Fibroblast of villous mesenchyme (primary cell): ENCODE measurements at regions not wholly inside any gene's neighbourhood (a gene's known extent, or its start where the extent isn't known, plus 50 kb on each side); places are given as distances from the start of the nearest gene placed in this dataset.

Experiments used
- DNase-seq: peaks from one replicate; pipeline ENCODE4 v3.0.0-alpha.2; 2010; ENCODE audit warnings: low read depth
- H3K4me3 ChIP-seq: 2 replicates; pipeline ENCODE4 v1.5.1; 2011; ENCODE audit warnings: low read depth, mild to moderate bottlenecking, low read length
- TF ChIP-seq, protein P1 (sequence below): IDR thresholded peaks from 2 replicates; pipeline ENCODE4 v1.5.1; 2012; ENCODE audit warnings: low read depth, mild to moderate bottlenecking, low read length; ENCODE audit not compliant: insufficient read depth

DNA sequence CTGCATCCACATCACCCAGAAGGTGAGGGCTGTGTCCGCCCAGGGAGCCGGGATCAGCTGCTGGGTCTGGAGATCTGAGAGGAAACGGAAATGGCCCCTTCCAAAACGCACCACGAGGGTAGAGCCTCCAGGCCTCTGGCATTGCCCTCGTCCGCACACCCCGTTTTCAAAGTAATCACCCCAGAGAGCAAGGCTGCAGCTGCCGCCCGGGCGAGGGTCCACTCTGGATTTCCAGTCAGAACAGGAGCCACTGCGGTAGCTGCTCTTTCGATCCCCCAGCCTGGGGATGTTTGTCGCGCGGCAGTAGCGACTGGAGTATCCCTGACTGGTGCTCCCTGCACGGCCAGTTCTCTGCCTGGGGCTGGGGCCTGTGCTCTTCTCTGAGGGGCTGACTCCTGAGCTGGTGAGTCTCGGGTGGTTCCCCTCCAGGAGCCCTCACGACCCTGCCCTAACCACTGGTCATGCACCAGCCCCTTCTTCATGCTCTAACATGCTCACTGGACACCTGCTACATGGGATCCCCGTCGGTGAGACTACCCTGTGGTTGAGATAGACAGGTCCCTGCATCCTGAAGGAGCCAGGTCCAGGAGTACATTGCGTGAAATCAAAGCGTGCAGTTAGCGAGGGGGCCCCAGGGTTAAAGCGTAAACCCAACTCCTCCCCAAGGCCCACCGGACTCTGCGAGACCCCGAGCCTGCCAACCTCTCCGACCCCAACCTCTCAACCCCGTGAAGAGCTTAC is 99.2 kb downstream of the FOXL3 start:
- no peak overlapping the region for H3K4me3 ChIP-seq
- DNase-seq: no peak
- TF ChIP-seq, protein P1, sequence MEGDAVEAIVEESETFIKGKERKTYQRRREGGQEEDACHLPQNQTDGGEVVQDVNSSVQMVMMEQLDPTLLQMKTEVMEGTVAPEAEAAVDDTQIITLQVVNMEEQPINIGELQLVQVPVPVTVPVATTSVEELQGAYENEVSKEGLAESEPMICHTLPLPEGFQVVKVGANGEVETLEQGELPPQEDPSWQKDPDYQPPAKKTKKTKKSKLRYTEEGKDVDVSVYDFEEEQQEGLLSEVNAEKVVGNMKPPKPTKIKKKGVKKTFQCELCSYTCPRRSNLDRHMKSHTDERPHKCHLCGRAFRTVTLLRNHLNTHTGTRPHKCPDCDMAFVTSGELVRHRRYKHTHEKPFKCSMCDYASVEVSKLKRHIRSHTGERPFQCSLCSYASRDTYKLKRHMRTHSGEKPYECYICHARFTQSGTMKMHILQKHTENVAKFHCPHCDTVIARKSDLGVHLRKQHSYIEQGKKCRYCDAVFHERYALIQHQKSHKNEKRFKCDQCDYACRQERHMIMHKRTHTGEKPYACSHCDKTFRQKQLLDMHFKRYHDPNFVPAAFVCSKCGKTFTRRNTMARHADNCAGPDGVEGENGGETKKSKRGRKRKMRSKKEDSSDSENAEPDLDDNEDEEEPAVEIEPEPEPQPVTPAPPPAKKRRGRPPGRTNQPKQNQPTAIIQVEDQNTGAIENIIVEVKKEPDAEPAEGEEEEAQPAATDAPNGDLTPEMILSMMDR: no peak

DNA sequence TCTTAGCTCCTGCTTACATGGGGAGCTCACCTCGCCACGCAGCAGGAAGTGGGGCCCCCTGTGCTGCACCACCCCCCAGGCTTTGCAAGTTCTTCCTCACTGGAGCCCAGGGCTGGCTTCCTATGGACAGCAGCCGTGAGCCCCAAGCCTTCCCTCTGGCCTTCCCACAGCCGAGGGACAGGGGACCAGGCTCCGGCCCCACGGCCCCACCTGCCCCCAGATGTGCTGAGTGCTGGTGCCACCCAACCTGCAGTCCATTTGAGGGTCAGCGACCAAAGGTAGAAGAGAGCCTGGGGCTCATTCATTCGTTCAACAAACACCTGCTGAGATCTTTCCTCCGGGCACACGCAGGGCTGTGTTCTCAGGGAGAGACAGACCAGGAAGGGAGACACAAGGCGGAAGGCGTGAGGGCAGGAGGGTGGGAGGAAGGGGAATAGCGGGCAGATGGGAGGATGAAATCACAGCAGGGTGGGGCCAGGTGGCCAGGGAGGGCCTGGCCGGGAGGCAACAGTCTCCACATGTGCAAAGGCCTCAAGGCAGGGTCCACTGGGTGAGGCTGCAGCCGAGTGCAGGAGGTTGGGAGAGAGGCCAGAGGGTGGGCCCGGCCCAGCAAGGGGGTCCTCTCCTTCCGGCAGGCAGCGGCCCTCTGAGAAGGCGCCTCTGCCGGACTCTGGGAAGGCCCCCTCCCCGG is 100.1 kb downstream of the FOXL3 start:
- no peak overlapping the region for H3K4me3 ChIP-seq
- DNase-seq: no peak
- TF ChIP-seq, protein P1: no peak

DNA sequence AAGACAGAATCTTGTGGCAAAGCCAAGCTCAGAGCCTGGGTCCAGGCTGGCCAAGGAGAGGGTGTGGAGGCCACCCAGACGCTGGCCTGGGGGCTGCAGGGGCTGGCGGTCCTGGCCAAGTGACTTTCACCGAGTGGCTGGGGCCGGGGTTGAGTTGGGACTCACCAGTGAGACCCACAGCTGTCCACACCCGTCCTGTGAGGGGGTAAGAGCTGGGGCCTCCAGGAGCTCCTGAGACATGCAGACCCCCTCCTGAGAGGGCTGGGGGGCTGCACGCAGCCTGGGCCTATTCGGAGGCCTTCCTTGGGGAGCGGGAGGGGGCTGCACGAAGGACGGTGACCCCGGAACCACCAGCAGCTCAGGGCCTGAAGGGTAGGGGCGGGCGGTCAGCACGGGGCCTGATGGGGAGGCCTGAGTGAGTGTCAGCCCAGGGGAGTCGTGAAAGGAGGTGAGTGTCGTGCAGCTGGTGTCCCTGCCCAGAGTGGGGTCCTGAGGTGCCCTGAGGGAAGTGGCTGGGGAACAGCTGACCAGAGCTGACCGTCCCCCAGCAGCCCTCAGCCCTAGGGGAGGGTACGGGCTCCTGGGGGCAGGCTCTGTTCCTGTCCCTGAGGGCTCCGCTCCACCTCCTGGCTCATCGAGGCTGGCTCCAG is 100.9 kb downstream of the FOXL3 start:
- no peak for DNase-seq
- no peak overlapping the region for H3K4me3 ChIP-seq
- TF ChIP-seq, protein P1: no peak

DNA sequence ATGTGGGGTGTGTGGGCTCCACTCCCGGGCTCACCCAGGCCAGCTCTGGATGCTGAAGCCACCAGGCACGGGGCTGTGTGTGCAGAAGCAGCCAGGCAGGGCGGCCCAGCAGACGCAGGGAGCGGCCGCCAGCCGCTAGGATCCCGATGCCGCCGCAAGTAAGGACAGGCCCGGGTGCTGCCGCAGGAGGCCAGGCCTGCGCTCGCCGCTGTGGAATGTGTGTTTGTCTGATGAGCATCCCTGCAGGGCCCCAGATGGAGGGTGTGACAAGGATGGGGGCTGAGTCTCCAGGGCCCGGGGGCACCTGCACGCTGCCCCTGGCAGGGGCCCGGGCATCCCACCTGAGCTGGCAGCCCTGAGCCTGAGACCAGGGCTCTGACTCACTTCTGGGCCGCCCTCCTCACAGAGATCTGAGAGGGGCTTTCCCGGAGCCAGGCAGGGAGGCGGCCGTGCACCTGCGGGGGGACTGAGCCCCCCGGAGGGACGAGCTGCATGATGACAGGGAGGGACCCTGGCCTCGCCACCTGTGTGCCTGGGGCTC is 101.5 kb downstream of the FOXL3 start:
- H3K4me3 ChIP-seq: no peak overlapping the region
- TF ChIP-seq, protein P1: no peak
- no peak for DNase-seq

DNA sequence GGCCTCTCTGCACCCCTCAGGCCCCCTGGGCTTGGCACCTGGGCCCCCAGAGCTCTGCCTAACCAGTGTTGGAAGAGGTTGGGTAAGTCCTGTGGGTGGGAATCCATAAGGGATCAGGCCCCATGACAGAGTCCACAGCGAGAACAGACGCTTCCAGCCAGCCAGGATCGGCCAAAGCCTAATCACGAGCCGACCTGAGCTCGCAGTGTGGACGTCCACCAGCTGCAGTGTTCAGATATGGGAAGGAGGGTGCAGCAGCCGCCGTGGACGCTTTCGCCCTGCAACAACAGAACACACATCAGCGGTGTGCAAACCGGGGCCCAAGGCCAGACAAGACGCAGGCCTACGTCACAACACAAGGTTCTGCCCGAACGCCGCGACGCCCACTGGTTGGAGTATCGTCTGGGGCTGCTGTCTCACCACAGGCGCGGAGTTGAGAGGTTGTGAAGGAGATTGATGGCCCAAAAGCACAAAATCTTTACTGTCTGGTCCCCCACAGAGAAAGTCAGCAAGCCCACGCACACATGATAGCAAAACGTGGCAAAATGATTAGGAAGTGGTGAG is 102.1 kb downstream of the FOXL3 start:
- TF ChIP-seq, protein P1: no peak
- no peak for DNase-seq

DNA sequence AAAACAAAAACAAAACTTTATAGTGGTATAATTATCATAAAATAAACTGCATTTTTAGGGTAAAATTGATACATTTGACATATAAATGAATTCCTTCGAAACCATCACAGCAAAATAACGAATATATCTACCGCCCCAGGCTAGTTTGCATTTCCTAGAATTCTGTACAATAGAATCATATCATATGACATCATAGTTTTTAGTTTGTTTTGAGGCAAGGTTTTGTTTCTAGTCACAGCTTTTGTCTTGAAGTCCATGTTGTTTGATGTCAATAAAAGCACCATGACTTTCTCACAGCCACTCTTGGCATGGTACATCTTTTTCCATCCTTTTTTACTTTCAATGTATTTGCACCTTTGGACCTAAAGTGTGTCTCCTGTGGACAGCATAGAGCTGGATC is 102.9 kb downstream of the FOXL3 start:
- no peak for DNase-seq
- H3K4me3 ChIP-seq: no peak overlapping the region
- TF ChIP-seq, protein P1: no peak

More for the DNA sequence above, 102.1 kb downstream of the FOXL3 start:
- H3K4me3 ChIP-seq: no peak overlapping the region
